GM23248 (cell line): ENCODE measurements at regions not wholly inside any gene's neighbourhood (a gene's known extent, or its start where the extent isn't known, plus 50 kb on each side); places are given as distances from the start of the nearest gene placed in this dataset.

ENCODE experiments used
- DNase-seq: peaks from one replicate; pipeline ENCODE4 v3.0.0-alpha.2; 2015
- H2AFZ ChIP-seq: fragments of 200-600 bp; sonication (generic); 2 replicates; pipeline ENCODE4 v1.6.1; 2016; ENCODE audit warnings: antibody characterized with exemption
- H3F3A ChIP-seq: fragments of 200-600 bp; sonication (generic); 2 replicates; pipeline ENCODE4 v1.6.1; 2016; ENCODE audit warnings: mild to moderate bottlenecking, antibody characterized with exemption, mixed run types; ENCODE audit not compliant: insufficient read depth
- H3K27ac ChIP-seq: fragments of 200-600 bp; sonication (generic); 2 replicates; pipeline ENCODE4 v1.5.1; 2016; ENCODE audit warnings: mild to moderate bottlenecking
- H3K27me3 ChIP-seq: fragments of 200-600 bp; sonication (generic); replicated peaks from 2 replicates; pipeline ENCODE4 v1.6.1; 2016; ENCODE audit warnings: mild to moderate bottlenecking; ENCODE audit not compliant: insufficient read depth
- H3K36me3 ChIP-seq: fragments of 200-600 bp; sonication (generic); 2 replicates; pipeline ENCODE4 v1.6.1; 2016; ENCODE audit warnings: low read depth, mild to moderate bottlenecking
- H3K4me1 ChIP-seq: fragments of 200-600 bp; sonication (generic); 2 replicates; pipeline ENCODE4 v1.6.1; 2016; ENCODE audit warnings: mild to moderate bottlenecking; ENCODE audit not compliant: insufficient read depth
- H3K4me2 ChIP-seq: fragments of 200-600 bp; sonication (generic); one replicate; pipeline ENCODE4 v1.6.1; 2016; ENCODE audit warnings: mild to moderate bottlenecking; ENCODE audit not compliant: unreplicated experiment
- H3K4me3 ChIP-seq: fragments of 200-600 bp; sonication (generic); 2 replicates; pipeline ENCODE4 v1.5.1; 2016; ENCODE audit warnings: mild to moderate bottlenecking
- H3K79me2 ChIP-seq: fragments of 200-600 bp; sonication (generic); 2 replicates; pipeline ENCODE4 v1.6.1; 2016; ENCODE audit warnings: mild to moderate bottlenecking; ENCODE audit not compliant: insufficient read depth
- H3K9ac ChIP-seq: fragments of 200-600 bp; sonication (generic); 2 replicates; pipeline ENCODE4 v1.6.1; 2016; ENCODE audit warnings: mild to moderate bottlenecking
- H3K9me2 ChIP-seq: fragments of 200-600 bp; sonication (generic); 2 replicates; pipeline ENCODE4 v1.6.1; 2016; ENCODE audit warnings: mixed run types, mild to moderate bottlenecking, moderate library complexity; ENCODE audit not compliant: insufficient read depth
- H3K9me3 ChIP-seq: fragments of 200-600 bp; sonication (generic); one replicate; pipeline ENCODE4 v1.6.1; 2017; ENCODE audit warnings: low read depth
- H4K20me1 ChIP-seq: fragments of 200-600 bp; sonication (generic); 2 replicates; pipeline ENCODE4 v1.6.0; 2016; ENCODE audit not compliant: insufficient read depth
- EZH2 ChIP-seq: fragments of 200-600 bp; sonication (generic); IDR thresholded peaks from 2 replicates; pipeline ENCODE4 v1.6.1; 2018; ENCODE audit warnings: antibody characterized with exemption, mild to moderate bottlenecking; ENCODE audit not compliant: insufficient read depth, poor library complexity, severe bottlenecking
- EZH2phosphoT487 ChIP-seq: fragments of 200-600 bp; sonication (generic); IDR thresholded peaks from 2 replicates; pipeline ENCODE4 v1.6.1; 2018; ENCODE audit warnings: antibody characterized with exemption, moderate library complexity, mild to moderate bottlenecking, low read depth; ENCODE audit not compliant: insufficient read depth
- WGBS, 2 experiments: methylation state at CpG; one replicate each; pipeline ENCODE4 v1.1.6; 2015 to 2017; ENCODE audit warnings: low lambda C conversion rate in 2 of 2, low coverage in 1 of 2; ENCODE audit errors: missing lambda C conversion rate in 2 of 2; 5-methylcytosine and 5-hydroxymethylcytosine counted together
- in situ Hi-C: fragments of 300-500 bp; cut with MboI; formaldehyde crosslinking; loops from 2 replicates; pipeline ENCODE4 v1.15.0; 2020

GRCh38 chr10:65611592-65611991 is 1314.2 kb upstream of the LRRTM3 start:
- Histone ChIP-seq H3K4me1 (no peaks in the 10 kb centered on the region), H3F3A (no peaks in the 10 kb centered on the region), H2AFZ (no peak overlapping the region), H3K36me3 (no peaks in the 10 kb centered on the region), H3K9me2 (no peaks in the 10 kb centered on the region), H4K20me1 (no peaks in the 10 kb centered on the region), H3K4me2 (no peak overlapping the region), H3K9ac (no peak overlapping the region), H3K27ac (no peak overlapping the region), H3K9me3 (no peaks in the 10 kb centered on the region), H3K79me2 (no peaks in the 10 kb centered on the region), H3K4me3 (no peak overlapping the region), H3K27me3 (no peaks in the 10 kb centered on the region)
- no peak for DNase-seq
- 0% methylated on average over 2 of the region's 2 CpGs for WGBS, 2 experiments
- in situ Hi-C loops, result no loop called here
- TF ChIP-seq EZH2, result no peak
- no peak for TF ChIP-seq EZH2phosphoT487

GRCh38 chr10:65614956-65615565 is 1310.8 kb upstream of the LRRTM3 start:
- TF ChIP-seq EZH2phosphoT487, result no peak
- TF ChIP-seq EZH2, result no peak
- no peaks in the 10 kb centered on the region for H3K36me3 ChIP-seq
- H4K20me1 ChIP-seq, result no peaks in the 10 kb centered on the region
- in situ Hi-C loops, result no loop called here
- WGBS, 2 experiments, result 17 to 18% methylated on average over 2 of the region's 2 CpGs
- no peak overlapping the region for H3K4me2 ChIP-seq
- no peak overlapping the region for H3K9ac ChIP-seq
- no peaks in the 10 kb centered on the region for H3K9me3 ChIP-seq
- H3K9me2 ChIP-seq, result no peaks in the 10 kb centered on the region
- H3K27ac ChIP-seq, result no peak overlapping the region
- no peak for DNase-seq
- no peaks in the 10 kb centered on the region for H3F3A ChIP-seq
- H3K27me3 ChIP-seq, result no peaks in the 10 kb centered on the region
- no peak overlapping the region for H2AFZ ChIP-seq
- no peaks in the 10 kb centered on the region for H3K4me1 ChIP-seq
- no peak overlapping the region for H3K4me3 ChIP-seq
- H3K79me2 ChIP-seq, result no peaks in the 10 kb centered on the region

- Histone ChIP-seq H3K27me3 (no peaks in the 10 kb centered on the region), H3K9me2 (no peaks in the 10 kb centered on the region)
Measured at GRCh38 chr10:65618126-65618525, 1307.7 kb upstream of the LRRTM3 start.

GRCh38 chr10:65620404-65621048 is 1305.3 kb upstream of the LRRTM3 start:
- H3K36me3 ChIP-seq, result no peaks in the 10 kb centered on the region
- no peak overlapping the region for H3K4me2 ChIP-seq
- no peaks in the 10 kb centered on the region for H3K4me1 ChIP-seq
- no peak for TF ChIP-seq EZH2phosphoT487
- TF ChIP-seq EZH2, result no peak
- H3K79me2 ChIP-seq, result no peaks in the 10 kb centered on the region
- no peaks in the 10 kb centered on the region for H3K27me3 ChIP-seq
- H4K20me1 ChIP-seq, result no peaks in the 10 kb centered on the region
- no peaks in the 10 kb centered on the region for H3F3A ChIP-seq
- H3K9ac ChIP-seq, result no peak overlapping the region
- no peaks in the 10 kb centered on the region for H3K9me3 ChIP-seq
- no peaks in the 10 kb centered on the region for H3K9me2 ChIP-seq
- in situ Hi-C loops, result no loop called here
- H2AFZ ChIP-seq, result no peak overlapping the region
- no peak overlapping the region for H3K27ac ChIP-seq
- no peak overlapping the region for H3K4me3 ChIP-seq
- 49 to 53% methylated on average over 5 of the region's 5 CpGs for WGBS, 2 experiments
- no peak for DNase-seq

More at GRCh38 chr10:65618126-65618525, 1307.7 kb upstream of the LRRTM3 start:
- TF ChIP-seq EZH2phosphoT487 (no peak), EZH2 (no peak)
- Histone ChIP-seq H3K36me3 (no peaks in the 10 kb centered on the region), H3K4me3 (no peak overlapping the region), H3K79me2 (no peaks in the 10 kb centered on the region), H3F3A (no peaks in the 10 kb centered on the region), H3K9me3 (no peaks in the 10 kb centered on the region), H2AFZ (no peak overlapping the region), H3K9ac (no peak overlapping the region), H3K4me1 (no peaks in the 10 kb centered on the region), H3K4me2 (no peak overlapping the region), H4K20me1 (no peaks in the 10 kb centered on the region), H3K27ac (no peak overlapping the region)
- no peak for DNase-seq
- 17 to 20% methylated on average over 1 of the region's 1 CpG for WGBS, 2 experiments
- in situ Hi-C loops, result no loop called here
